Calu3 (cell line): ENCODE measurements at regions not wholly inside any gene's neighbourhood (a gene's known extent, or its start where the extent isn't known, plus 50 kb on each side); places are given as distances from the start of the nearest gene placed in this dataset.

Experiments used
- BruUV-seq: library from RNA; stranded (reverse); fragments of 400-500 nt; replicated peaks from 2 replicates; lab custom pipeline; 2021; lab: Mats Ljungman, UMichigan
- CTCF ChIA-PET: fragments of 300-600 bp; sonication (Branson Sonifier 250); formaldehyde crosslinking; loops from one replicate; lab custom pipeline; 2022; ENCODE audit warnings: antibody characterized with exemption; lab: Charles Lee
- DNase-seq: peaks from one replicate; pipeline ENCODE4 v3.0.0; 2022
- H3K27ac Mint-ChIP-seq: one replicate; pipeline ENCODE4 v1.8.0; 2022; ENCODE audit warnings: mixed read lengths; ENCODE audit not compliant: unreplicated experiment
- H3K27me3 Mint-ChIP-seq: one replicate; pipeline ENCODE4 v1.8.0; 2022; ENCODE audit warnings: mixed read lengths; ENCODE audit not compliant: unreplicated experiment
- H3K36me3 Mint-ChIP-seq: one replicate; pipeline ENCODE4 v1.8.0; 2022; ENCODE audit warnings: mild to moderate bottlenecking, moderate library complexity, mixed read lengths; ENCODE audit not compliant: insufficient read depth, unreplicated experiment
- H3K4me1 Mint-ChIP-seq: one replicate; pipeline ENCODE4 v1.8.0; 2022; ENCODE audit warnings: mild to moderate bottlenecking, low read depth, mixed read lengths; ENCODE audit not compliant: unreplicated experiment
- H3K4me3 Mint-ChIP-seq: one replicate; pipeline ENCODE4 v1.8.0; 2022; ENCODE audit warnings: mild to moderate bottlenecking, low read depth, moderate library complexity, mixed read lengths; ENCODE audit not compliant: unreplicated experiment
- H3K9me3 Mint-ChIP-seq: one replicate; pipeline ENCODE4 v1.8.0; 2022; ENCODE audit warnings: low read depth, mixed read lengths; ENCODE audit not compliant: unreplicated experiment
- CTCF ChIP-seq: fragments of 200-600 bp; IDR thresholded peaks from one replicate; pipeline ENCODE4 v1.8.0; 2022; ENCODE audit warnings: antibody characterized with exemption; ENCODE audit not compliant: unreplicated experiment
- intact Hi-C: fragments of 100-400 bp; cut with micrococcal nuclease; formaldehyde crosslinking; loops from one replicate; pipeline ENCODE4 v1.10.0; 2022; ENCODE audit not compliant: unreplicated experiment

GRCh38 chr17:6215071-6216035, 145.2 kb downstream of the WSCD1 start:
- Mint-ChIP-seq H3K4me1 (no peaks in the 10 kb centered on the region), H3K4me3 (no peak overlapping the region), H3K36me3 (no peaks in the 10 kb centered on the region), H3K27ac (no peak overlapping the region), H3K27me3 (peaks cover 91% of the 10 kb centered on the region), H3K9me3 (no peaks in the 10 kb centered on the region)
- no peak for TF ChIP-seq CTCF
- no peak for DNase-seq
- no TSS peak for BruUV-seq
- CTCF ChIA-PET, result no interaction called here
- intact Hi-C loops, result no loop called here

GRCh38 chr17:6213859-6214258, 143.7 kb downstream of the WSCD1 start:
- CTCF ChIA-PET, result interaction anchor here (0.6 kb wide), 1 partner anchor 930 kb away, joined by 4 read pairs; no protein-coding TSS in a partner anchor
- no TSS peak for BruUV-seq
- intact Hi-C loops, result no loop called here
- Mint-ChIP-seq H3K27me3 (peaks cover 91% of the 10 kb centered on the region), H3K4me1 (no peaks in the 10 kb centered on the region), H3K9me3 (no peaks in the 10 kb centered on the region), H3K27ac (no peak overlapping the region), H3K36me3 (no peaks in the 10 kb centered on the region), H3K4me3 (no peak overlapping the region)
- no peak for DNase-seq
- TF ChIP-seq CTCF, result no peak

GRCh38 chr17:6212766-6213165, 142.6 kb downstream of the WSCD1 start:
- no peak for TF ChIP-seq CTCF
- no TSS peak for BruUV-seq
- Mint-ChIP-seq H3K4me3 (no peak overlapping the region), H3K27ac (no peak overlapping the region), H3K4me1 (no peaks in the 10 kb centered on the region), H3K36me3 (no peaks in the 10 kb centered on the region), H3K27me3 (peaks cover 91% of the 10 kb centered on the region), H3K9me3 (no peaks in the 10 kb centered on the region)
- CTCF ChIA-PET, result no interaction called here
- intact Hi-C loops, result no loop called here
- DNase-seq, result no peak

GRCh38 chr17:6209829-6210228, 139.7 kb downstream of the WSCD1 start:
- Mint-ChIP-seq H3K4me1 (no peaks in the 10 kb centered on the region), H3K27me3 (peaks cover 100% of the 10 kb centered on the region), H3K36me3 (no peaks in the 10 kb centered on the region), H3K4me3 (no peak overlapping the region), H3K9me3 (no peaks in the 10 kb centered on the region), H3K27ac (no peak overlapping the region)
- DNase-seq, result no peak
- no peak for TF ChIP-seq CTCF
- intact Hi-C loops, result no loop called here
- no TSS peak for BruUV-seq
- CTCF ChIA-PET, result no interaction called here
